RWPE1 (cell line): ENCODE measurements at regions not wholly inside any gene's neighbourhood (a gene's known extent, or its start where the extent isn't known, plus 50 kb on each side); places are given as distances from the start of the nearest gene placed in this dataset.
"Not testable (repeated sequence)": the region's sequence is repeated elsewhere in the genome, so short reads cannot be mapped to it uniquely, and the experiment has no call there.

Source experiments
- CTCF ChIA-PET: fragments of 350-600 bp; sonication (Branson Sonifier 250); formaldehyde crosslinking; extraction: SDS; loops from one replicate; lab custom pipeline; 2021; lab: Yijun Ruan, JAX
- POLR2A ChIA-PET: fragments of 400-600 bp; formaldehyde crosslinking; extraction: SDS; loops from one replicate; lab custom pipeline; 2020; ENCODE audit warnings: antibody characterized with exemption; ENCODE audit not compliant: low non-redundant PET; lab: Yijun Ruan, JAX
- DNase-seq: peaks from one replicate; pipeline ENCODE4 v3.0.0; 2012; ENCODE audit warnings: low spot score
- H3K27ac ChIP-seq: fragments of 450-650 bp; 2 replicates; pipeline ENCODE4 v1.5.1; 2017
- CTCF ChIP-seq: fragments of 450-650 bp; conservative IDR thresholded peaks from 2 replicates; pipeline ENCODE4 v1.5.1; 2017; ENCODE audit warnings: low read depth, mild to moderate bottlenecking

DNA sequence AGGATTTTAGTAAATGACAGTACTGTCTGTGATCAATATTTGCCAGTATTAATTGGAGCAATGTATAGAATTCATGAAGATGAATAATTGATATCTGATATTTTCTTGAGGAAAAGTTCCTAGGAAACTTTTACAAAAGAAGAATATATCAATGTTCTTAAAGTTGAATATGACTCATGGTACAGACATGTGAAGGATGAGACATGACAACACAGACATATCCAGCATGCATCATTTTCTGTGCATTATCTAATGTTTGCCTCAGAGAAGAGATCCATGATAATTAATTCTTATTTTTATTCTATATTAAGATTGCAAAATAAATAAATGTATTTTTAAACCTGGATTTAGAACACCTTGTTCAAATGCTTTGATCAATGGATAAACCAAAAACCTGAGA is 452.9 kb upstream of the EPHA5 start:
- TF ChIP-seq CTCF, result no peak
- no peak for DNase-seq
- H3K27ac ChIP-seq, result no peak overlapping the region
- ChIA-PET POLR2A (no interaction called here), CTCF (no interaction called here)

GRCh38 chr4:66115231-66115630 is 444.9 kb upstream of the EPHA5 start:
- CTCF ChIA-PET, H3K27ac ChIP-seq, DNase-seq, POLR2A ChIA-PET: not testable (repeated sequence)

GRCh38 chr4:66108898-66109297 is 438.6 kb upstream of the EPHA5 start:
- no peak for DNase-seq
- H3K27ac ChIP-seq, result no peak overlapping the region
- POLR2A ChIA-PET, result no interaction called here
- TF ChIP-seq CTCF, result no peak
- CTCF ChIA-PET, result interaction anchor here (0.7 kb wide), 1 partner anchor 1174 kb away, joined by 3 read pairs; no protein-coding TSS in a partner anchor

- ChIA-PET CTCF (interaction anchor here (0.9 kb wide), 1 partner anchor 299 kb away, joined by 3 read pairs; no protein-coding TSS in a partner anchor), POLR2A (no interaction called here)
- DNase-seq, result no peak
- no peak overlapping the region for H3K27ac ChIP-seq
- TF ChIP-seq CTCF, result no peak
Observed at GRCh38 chr4:66097218-66097617, 426.9 kb upstream of the EPHA5 start.

- DNase-seq, result no peak
- ChIA-PET POLR2A (no interaction called here), CTCF (no interaction called here)
- TF ChIP-seq CTCF, result no peak
- H3K27ac ChIP-seq, result no peak overlapping the region
Observed at GRCh38 chr4:66095065-66095464, 424.8 kb upstream of the EPHA5 start.

GRCh38 chr4:66094070-66094469 is 423.8 kb upstream of the EPHA5 start:
- no peak for TF ChIP-seq CTCF
- no peak for DNase-seq
- POLR2A ChIA-PET, result no interaction called here

GRCh38 chr4:66091786-66092185 is 421.5 kb upstream of the EPHA5 start:
- H3K27ac ChIP-seq, result no peak overlapping the region
- CTCF ChIA-PET, result no interaction called here
- DNase-seq, result no peak
- TF ChIP-seq CTCF, result no peak
- POLR2A ChIA-PET, result no interaction called here

More at GRCh38 chr4:66094070-66094469, 423.8 kb upstream of the EPHA5 start:
- no peak overlapping the region for H3K27ac ChIP-seq
- CTCF ChIA-PET, result interaction anchor here (0.7 kb wide), 1 partner anchor 1188 kb away, joined by 3 read pairs; no protein-coding TSS in a partner anchor
